CD4-positive, alpha-beta T cell (primary cell): ENCODE measurements at regions not wholly inside any gene's neighbourhood (a gene's known extent, or its start where the extent isn't known, plus 50 kb on each side); places are given as distances from the start of the nearest gene placed in this dataset.

ENCODE experiments used
- ATAC-seq: fragments of 200-7000 bp; cut with Tn5 transposase; one replicate; pipeline ENCODE4 v1.10.0; 2022; ENCODE audit warnings: mild to moderate bottlenecking; ENCODE audit not compliant: poor library complexity
- CTCF ChIA-PET: fragments of 350-600 bp; sonication (Branson Sonifier 250); formaldehyde crosslinking; loops from one replicate; lab custom pipeline; 2021; ENCODE audit warnings: antibody characterized with exemption, inconsistent platforms; lab: Charles Lee
- POLR2A ChIA-PET: fragments of 350-600 bp; sonication (Branson Sonifier 250); formaldehyde crosslinking; loops from one replicate; lab custom pipeline; 2021; ENCODE audit warnings: antibody characterized with exemption, inconsistent platforms; lab: Charles Lee
- DNase-seq, 14 experiments: peaks; one replicate each; pipeline ENCODE4 v3.0.0-alpha.2; 2013 to 2020; ENCODE audit warnings: mixed read lengths in 2 of 14
- H3K27ac ChIP-seq, 2 donors: one replicate each; pipeline versions ENCODE4 v1.5.1 to v1.7.0; 2013; ENCODE audit warnings: low read length in 2 of 2, low read depth in 1 of 2, mild to moderate bottlenecking in 1 of 2
- H3K27me3 ChIP-seq, 2 experiments: 1 replicate in 1 of 2; 2 replicates in 1 of 2; pipeline versions ENCODE4 v1.6.1 to v1.7.0; 2013; ENCODE audit warnings: low read length in 2 of 2, control low read depth in 1 of 2, mild to moderate bottlenecking in 1 of 2, moderate library complexity in 1 of 2; ENCODE audit not compliant: insufficient read depth in 2 of 2, control insufficient read depth in 1 of 2
- H3K36me3 ChIP-seq: one replicate; pipeline ENCODE4 v1.6.1; 2013; ENCODE audit warnings: low read length, control low read depth; ENCODE audit not compliant: insufficient read depth
- H3K4me1 ChIP-seq: one replicate; pipeline ENCODE4 v1.6.1; 2013; ENCODE audit warnings: low read length, control low read depth; ENCODE audit not compliant: insufficient read depth
- H3K4me3 ChIP-seq: one replicate; pipeline ENCODE4 v1.5.1; 2013; ENCODE audit warnings: mild to moderate bottlenecking, low read length, moderate library complexity
- H3K9me3 ChIP-seq, 2 experiments: 1 replicate in 1 of 2; 2 replicates in 1 of 2; pipeline versions ENCODE4 v1.6.1 to v1.7.0; 2013; ENCODE audit warnings: low read length in 2 of 2, mild to moderate bottlenecking in 2 of 2, control low read depth in 1 of 2, moderate library complexity in 1 of 2; ENCODE audit not compliant: control insufficient read depth in 1 of 2, insufficient read depth in 1 of 2
- H3K27ac Mint-ChIP-seq: one replicate; pipeline ENCODE4 v1.8.0; 2020; ENCODE audit warnings: mixed read lengths
- H3K27me3 Mint-ChIP-seq: one replicate; pipeline ENCODE4 v1.8.0; 2021; ENCODE audit warnings: mixed read lengths
- H3K36me3 Mint-ChIP-seq: one replicate; pipeline ENCODE4 v1.8.0; 2021; ENCODE audit warnings: low read depth, mixed read lengths
- H3K4me1 Mint-ChIP-seq: one replicate; pipeline ENCODE4 v1.8.0; 2021; ENCODE audit warnings: low read depth, mixed read lengths
- H3K4me3 Mint-ChIP-seq: one replicate; pipeline ENCODE4 v1.8.0; 2020; ENCODE audit warnings: mild to moderate bottlenecking, mixed read lengths
- H3K9me3 Mint-ChIP-seq: one replicate; pipeline ENCODE4 v1.8.0; 2020; ENCODE audit warnings: mixed read lengths
- CTCF ChIP-seq: fragments of 200-600 bp; IDR thresholded peaks from one replicate; pipeline ENCODE4 v1.8.0; 2022; ENCODE audit warnings: antibody characterized with exemption, mild to moderate bottlenecking
- intact Hi-C, 2 experiments: fragments of 100-400 bp; cut with DNase I in 1 of 2; cut with micrococcal nuclease in 1 of 2; formaldehyde crosslinking; loops; one replicate each; pipeline versions ENCODE4 v1.15.1 to v1.9.0; 2023 to 2025; cut with DNase I, micrococcal nuclease

- POLR2A ChIA-PET, result no interaction called here
- intact Hi-C loops, result no loop called here
These were observed 708.1 kb downstream of the PTPRU start for GRCh38 chr1:29944253-29944905.

GRCh38 chr1:29943034-29943433, 706.7 kb downstream of the PTPRU start:
- intact Hi-C loops, result no loop called here
- H3K27me3 Mint-ChIP-seq, result peaks cover 21% of the 10 kb centered on the region
- H3K9me3 Mint-ChIP-seq, result no peaks in the 10 kb centered on the region
- H3K27me3 ChIP-seq, result peaks cover 0 to 2% of the 10 kb centered on the region in 2 experiments
- no peak for TF ChIP-seq CTCF
- no peaks in the 10 kb centered on the region for H3K36me3 ChIP-seq
- POLR2A ChIA-PET, result no interaction called here
- peaks cover 0 to 4% of the 10 kb centered on the region in 2 experiments for H3K9me3 ChIP-seq
- H3K4me1 Mint-ChIP-seq, result no peaks in the 10 kb centered on the region
- no peak overlapping the region for H3K4me3 Mint-ChIP-seq
- no peak overlapping the region for H3K27ac ChIP-seq
- H3K4me3 ChIP-seq, result no peak overlapping the region
- no peaks in the 10 kb centered on the region for H3K4me1 ChIP-seq
- DNase-seq, result no peak
- H3K27ac Mint-ChIP-seq, result no peak overlapping the region
- no peaks in the 10 kb centered on the region for H3K36me3 Mint-ChIP-seq
- ATAC-seq, result no peak
- CTCF ChIA-PET, result no interaction called here

More at GRCh38 chr1:29944253-29944905, 708.1 kb downstream of the PTPRU start:
- no peak for TF ChIP-seq CTCF
- Histone ChIP-seq H3K4me3 (no peak overlapping the region), H3K4me1 (no peaks in the 10 kb centered on the region), H3K36me3 (no peaks in the 10 kb centered on the region), H3K27ac (no peak overlapping the region), H3K27me3 (peaks cover 0 to 2% of the 10 kb centered on the region in 2 experiments), H3K9me3 (peaks cover 0 to 4% of the 10 kb centered on the region in 2 experiments)
- no peak overlapping the region for H3K27ac Mint-ChIP-seq
- H3K36me3 Mint-ChIP-seq, result no peaks in the 10 kb centered on the region
- H3K27me3 Mint-ChIP-seq, result peaks cover 29% of the 10 kb centered on the region
- H3K4me3 Mint-ChIP-seq, result no peak overlapping the region
- H3K9me3 Mint-ChIP-seq, result no peaks in the 10 kb centered on the region
- CTCF ChIA-PET, result no interaction called here
- ATAC-seq (no peak), DNase-seq (no peak)
- no peaks in the 10 kb centered on the region for H3K4me1 Mint-ChIP-seq

DNA sequence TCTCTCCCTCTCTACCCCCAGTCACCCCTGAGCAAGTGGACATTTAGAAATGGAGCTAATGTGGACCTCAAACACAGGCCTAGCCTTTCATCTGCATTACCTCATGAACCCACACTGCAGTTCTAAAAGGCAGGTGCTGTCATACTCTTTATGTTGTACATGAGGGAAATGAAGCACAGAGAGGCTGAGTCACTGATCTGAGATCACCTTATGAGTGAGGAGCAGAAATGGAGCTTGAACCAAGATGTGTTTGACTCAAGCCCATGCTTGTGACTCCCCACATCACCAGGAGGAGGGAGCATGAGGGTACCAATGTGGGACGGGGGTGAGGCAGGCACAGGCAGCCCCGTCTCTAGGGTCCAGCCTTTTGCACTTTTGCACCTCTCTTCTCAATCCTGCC, 702.8 kb downstream of the PTPRU start:
- H3K27ac Mint-ChIP-seq, result no peak overlapping the region
- Histone ChIP-seq H3K27ac (no peak overlapping the region), H3K36me3 (no peaks in the 10 kb centered on the region), H3K27me3 (no peaks in the 10 kb centered on the region), H3K4me3 (no peak overlapping the region), H3K4me1 (no peaks in the 10 kb centered on the region), H3K9me3 (peaks cover 0 to 4% of the 10 kb centered on the region in 2 experiments)
- H3K4me1 Mint-ChIP-seq, result no peaks in the 10 kb centered on the region
- H3K36me3 Mint-ChIP-seq, result no peaks in the 10 kb centered on the region
- DNase-seq (no peak), ATAC-seq (no peak)
- no peaks in the 10 kb centered on the region for H3K9me3 Mint-ChIP-seq
- H3K27me3 Mint-ChIP-seq, result peaks cover 13% of the 10 kb centered on the region
- no peak overlapping the region for H3K4me3 Mint-ChIP-seq
- ChIA-PET CTCF (no interaction called here), POLR2A (no interaction called here)
- TF ChIP-seq CTCF, result no peak
- intact Hi-C loops, result no loop called here
